ENCODE measurements at regions not wholly inside any gene's neighbourhood (a gene's known extent, or its start where the extent isn't known, plus 50 kb on each side); places are given as distances from the start of the nearest gene placed in this dataset.

DNA sequence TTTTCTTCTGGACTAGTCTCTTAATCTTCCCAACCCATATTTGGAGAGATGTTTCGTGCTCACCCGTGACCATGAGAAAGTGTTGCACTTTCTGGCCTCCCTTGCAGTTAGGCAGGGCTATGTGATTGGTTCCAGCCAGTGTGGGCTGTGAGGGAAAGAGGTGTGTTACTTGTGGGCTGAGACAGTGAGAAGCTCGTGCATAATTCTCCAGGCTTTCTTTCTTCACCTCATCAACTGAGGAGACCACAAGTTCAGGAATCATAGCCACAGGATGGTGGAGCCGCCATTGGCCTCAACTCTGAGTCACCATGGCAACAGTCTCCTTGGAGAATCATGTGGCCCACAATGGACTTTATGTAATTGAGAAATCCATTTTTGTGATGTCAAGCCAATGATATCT, 57.5 kb upstream of the FUCA2 start:
- no peak for DNase-seq (ENCODE audit: low read depth, low spot score)
- Mint-ChIP-seq H3K36me3 (ENCODE audit: low read depth) (no peaks in the 10 kb centered on the region), H3K4me1 (peaks cover 14% of the 10 kb centered on the region), H3K27ac (ENCODE audit: unreplicated experiment) (no peak overlapping the region), H3K9me3 (no peaks in the 10 kb centered on the region), H3K4me3 (no peak overlapping the region), H3K27me3 (ENCODE audit: low read depth) (no peaks in the 10 kb centered on the region)
- TF ChIP-seq CTCF (conservative IDR thresholded peaks at IDR 0.05) = no peak

- DNase-seq (ENCODE audit: low read depth, low spot score) = no peak
- peaks cover 12% of the 10 kb centered on the region for H3K4me1 Mint-ChIP-seq
- H3K36me3 Mint-ChIP-seq (ENCODE audit: low read depth) = no peaks in the 10 kb centered on the region
- H3K9me3 Mint-ChIP-seq = no peaks in the 10 kb centered on the region
- no peak overlapping the region for H3K4me3 Mint-ChIP-seq
- no peak overlapping the region for H3K27ac Mint-ChIP-seq (ENCODE audit: unreplicated experiment)
- H3K27me3 Mint-ChIP-seq (ENCODE audit: low read depth) = no peaks in the 10 kb centered on the region
- TF ChIP-seq CTCF (conservative IDR thresholded peaks at IDR 0.05) = no peak
These were observed 53.0 kb upstream of the FUCA2 start for GRCh38 chr6:143564484-143565017.

GRCh38 chr6:143562143-143562542, 50.6 kb upstream of the FUCA2 start:
- Mint-ChIP-seq H3K36me3 (ENCODE audit: low read depth) (no peaks in the 10 kb centered on the region), H3K9me3 (no peaks in the 10 kb centered on the region), H3K27me3 (ENCODE audit: low read depth) (no peaks in the 10 kb centered on the region), H3K4me1 (no peaks in the 10 kb centered on the region), H3K4me3 (no peak overlapping the region), H3K27ac (ENCODE audit: unreplicated experiment) (no peak overlapping the region)
- TF ChIP-seq CTCF (conservative IDR thresholded peaks at IDR 0.05) = no peak
- DNase-seq (ENCODE audit: low read depth, low spot score) = no peak

Data from neural crest cell (in vitro differentiated cells).